Type B pancreatic cell (in vitro differentiated cells): ENCODE measurements at regions not wholly inside any gene's neighbourhood (a gene's known extent, or its start where the extent isn't known, plus 50 kb on each side); places are given as distances from the start of the nearest gene placed in this dataset.

ENCODE experiments used
- DNase-seq: peaks from one replicate; pipeline ENCODE4 v3.0.0; 2021; ENCODE audit warnings: mixed read lengths; ENCODE audit not compliant: unreplicated experiment; ENCODE audit errors: extremely low spot score
- H3K27ac Mint-ChIP-seq: 2 replicates; pipeline ENCODE4 v1.8.0; 2021; ENCODE audit warnings: mild to moderate bottlenecking, mixed read lengths
- H3K27me3 Mint-ChIP-seq: 2 replicates; pipeline ENCODE4 v1.8.0; 2021; ENCODE audit warnings: mixed read lengths
- H3K36me3 Mint-ChIP-seq: 2 replicates; pipeline ENCODE4 v1.8.0; 2021; ENCODE audit warnings: mixed read lengths
- H3K4me1 Mint-ChIP-seq: one replicate; pipeline ENCODE4 v1.8.0; 2021; ENCODE audit warnings: mixed read lengths; ENCODE audit not compliant: unreplicated experiment
- H3K4me3 Mint-ChIP-seq: 2 replicates; pipeline ENCODE4 v1.8.0; 2021; ENCODE audit warnings: mild to moderate bottlenecking, mixed read lengths
- H3K9me3 Mint-ChIP-seq: 2 replicates; pipeline ENCODE4 v1.8.0; 2021; ENCODE audit warnings: mixed read lengths
- CTCF ChIP-seq: fragments of 200-600 bp; sonication (generic); conservative IDR thresholded peaks from 2 replicates; pipeline ENCODE4 v1.5.0; 2021; ENCODE audit warnings: antibody characterized with exemption, mild to moderate bottlenecking

GRCh38 chr4:180437601-180438000 is 1805.6 kb upstream of the TENM3 start:
- Mint-ChIP-seq H3K4me3 (no peak overlapping the region), H3K4me1 (no peaks in the 10 kb centered on the region), H3K36me3 (no peaks in the 10 kb centered on the region), H3K27me3 (no peaks in the 10 kb centered on the region), H3K27ac (no peak overlapping the region), H3K9me3 (no peaks in the 10 kb centered on the region)
- DNase-seq: no peak
- no peak for TF ChIP-seq CTCF

- DNase-seq: no peak
- Mint-ChIP-seq H3K27me3 (no peaks in the 10 kb centered on the region), H3K36me3 (no peaks in the 10 kb centered on the region), H3K4me3 (no peak overlapping the region), H3K27ac (no peak overlapping the region), H3K9me3 (no peaks in the 10 kb centered on the region), H3K4me1 (peaks cover 6% of the 10 kb centered on the region)
- no peak for TF ChIP-seq CTCF
These were observed 1794.9 kb upstream of the TENM3 start for GRCh38 chr4:180448306-180448705.

GRCh38 chr4:180449395-180449956 is 1793.7 kb upstream of the TENM3 start:
- peak overlapping the region; percentile 46 for H3K4me3 Mint-ChIP-seq
- H3K4me1 Mint-ChIP-seq: peaks cover 10% of the 10 kb centered on the region
- no peaks in the 10 kb centered on the region for H3K9me3 Mint-ChIP-seq
- no peak for DNase-seq
- TF ChIP-seq CTCF: peak; percentile 69
- H3K36me3 Mint-ChIP-seq: no peaks in the 10 kb centered on the region
- no peaks in the 10 kb centered on the region for H3K27me3 Mint-ChIP-seq
- H3K27ac Mint-ChIP-seq: no peak overlapping the region

GRCh38 chr4:180455226-180455625 is 1788.0 kb upstream of the TENM3 start:
- H3K9me3 Mint-ChIP-seq: no peaks in the 10 kb centered on the region
- no peaks in the 10 kb centered on the region for H3K27me3 Mint-ChIP-seq
- no peak overlapping the region for H3K4me3 Mint-ChIP-seq
- no peaks in the 10 kb centered on the region for H3K36me3 Mint-ChIP-seq
- peak overlapping the region; percentile 20 for H3K27ac Mint-ChIP-seq
- DNase-seq: no peak
- peaks cover 23% of the 10 kb centered on the region for H3K4me1 Mint-ChIP-seq
- no peak for TF ChIP-seq CTCF

- DNase-seq: no peak
- peak; percentile 61 for TF ChIP-seq CTCF
- Mint-ChIP-seq H3K27me3 (no peaks in the 10 kb centered on the region), H3K9me3 (no peaks in the 10 kb centered on the region), H3K36me3 (no peaks in the 10 kb centered on the region), H3K27ac (no peak overlapping the region), H3K4me1 (peaks cover 29% of the 10 kb centered on the region), H3K4me3 (no peak overlapping the region)
These were observed 1786.3 kb upstream of the TENM3 start for GRCh38 chr4:180456928-180457327.

- Mint-ChIP-seq H3K36me3 (no peaks in the 10 kb centered on the region), H3K27ac (no peak overlapping the region), H3K4me3 (no peak overlapping the region), H3K9me3 (no peaks in the 10 kb centered on the region), H3K27me3 (no peaks in the 10 kb centered on the region), H3K4me1 (peaks cover 19% of the 10 kb centered on the region)
- TF ChIP-seq CTCF: no peak
- DNase-seq: no peak
These were observed 1781.1 kb upstream of the TENM3 start for GRCh38 chr4:180462116-180462515.
